DMS53 (cell line): ENCODE measurements at regions not wholly inside any gene's neighbourhood (a gene's known extent, or its start where the extent isn't known, plus 50 kb on each side); places are given as distances from the start of the nearest gene placed in this dataset.

ENCODE experiments used
- DNase-seq: peaks from one replicate; lab custom pipeline; 2025; lab: John Stamatoyannopoulos, UW

- no peak for DNase-seq
Observed at GRCh38 chrX:133159205-133159604, 58.9 kb downstream of the TFDP3 start.

GRCh38 chrX:133151336-133151735 is 54.4 kb upstream of the USP26 start:
- DNase-seq, result peak; percentile 46

GRCh38 chrX:133150730-133151129 is 53.8 kb upstream of the USP26 start:
- DNase-seq, result peak; percentile 21
